Adrenal gland (tissue), 9 donors: ENCODE measurements at regions not wholly inside any gene's neighbourhood (a gene's known extent, or its start where the extent isn't known, plus 50 kb on each side); places are given as distances from the start of the nearest gene placed in this dataset.

Experiments
- DNase-seq, 7 donors: peaks; one replicate each; pipeline ENCODE4 v3.0.0-alpha.2; 2019 to 2020
- H3K27ac ChIP-seq, 5 donors: fragments of 200-600 bp; sonication (generic) in 4 of 5; 1 replicate in 3 of 5; 2 replicates in 2 of 5; pipeline versions ENCODE4 v1.5.1 to v1.8.0; 2016 to 2020; ENCODE audit warnings: mild to moderate bottlenecking in 1 of 5
- H3K27me3 ChIP-seq: fragments of 200-600 bp; 2 replicates; pipeline ENCODE4 v1.8.0; 2021
- H3K36me3 ChIP-seq, 2 donors: fragments of 200-600 bp; replicated peaks in 1 of 2; 1 replicate in 1 of 2; 2 replicates in 1 of 2; pipeline versions ENCODE4 v1.5.1 to v1.8.0; 2018 to 2022
- H3K4me1 ChIP-seq, 2 donors: fragments of 200-600 bp; replicated peaks in 1 of 2; 1 replicate in 1 of 2; 2 replicates in 1 of 2; pipeline versions ENCODE4 v1.5.1 to v1.8.0; 2018 to 2021
- H3K4me3 ChIP-seq, 4 donors: fragments of 200-600 bp; sonication (generic) in 3 of 4; one replicate each; pipeline ENCODE4 v1.5.1; 2016 to 2018
- H3K9me3 ChIP-seq, 3 donors: fragments of 200-600 bp; sonication (generic) in 1 of 3; replicated peaks in 1 of 3; 1 replicate in 2 of 3; 2 replicates in 1 of 3; pipeline versions ENCODE4 v1.5.1 to v1.8.0; 2016 to 2021
- CTCF ChIP-seq, 6 experiments: fragments of 450-650 bp in 4 of 6; fragments of 200-600 bp in 2 of 6; sonication (generic) in 1 of 6; IDR thresholded peaks; 1 replicate in 5 of 6; 2 replicates in 1 of 6; pipeline versions ENCODE4 v1.5.1 to v1.8.0; 2016 to 2021; ENCODE audit warnings: antibody characterized with exemption in 6 of 6, mild to moderate bottlenecking in 2 of 6, moderate library complexity in 1 of 6
- POLR2A ChIP-seq, 2 donors: fragments of 450-650 bp; IDR thresholded peaks; one replicate each; pipeline ENCODE4 v1.6.1; 2017; ENCODE audit warnings: antibody characterized with exemption in 2 of 2, mild to moderate bottlenecking in 2 of 2, moderate library complexity in 1 of 2
- WGBS, 4 donors: extraction: QIAGEN DNeasy Blood & Tissue Kit in 2 of 4; methylation state at CpG; one replicate each; pipeline versions ENCODE4 v1.1.5 to v1.1.7; 2013 to 2017; 5-methylcytosine and 5-hydroxymethylcytosine counted together
- intact Hi-C, 2 donors: fragments of 100-400 bp; cut with DNase I; formaldehyde crosslinking; loops; one replicate each; pipeline versions ENCODE4 v1.14.1 to v1.15.0; 2022 to 2023
- donor health status: healthy with polysubstance abuse.
- donor health status: Bipolar disorder and iron deficiency.
- donor health status: DM: yes; HTN: yes; CAD: no.
- donor health status: DM: no; HTN: no; CAD: no.
- donor health status: DM: no; HTN: no; CAD: no.

GRCh38 chr7:54961391-54961790 lies 57.4 kb upstream of the EGFR start:
- intact Hi-C loops = no loop called here

GRCh38 chr7:54963155-54963554 lies 55.7 kb upstream of the EGFR start:
- Histone ChIP-seq H3K27ac (no peak overlapping the region), H3K4me3 (no peak overlapping the region), H3K27me3 (no peaks in the 10 kb centered on the region), H3K36me3 (no peaks in the 10 kb centered on the region), H3K4me1 (no peaks in the 10 kb centered on the region), H3K9me3 (no peaks in the 10 kb centered on the region)
- intact Hi-C loops = no loop called here
- TF ChIP-seq POLR2A (IDR thresholded peaks at IDR 0.05) (no peak), CTCF (IDR thresholded peaks at IDR 0.05) (no peak)
- no peak for DNase-seq
- 95 to 100% (median 99%) methylated on average over 1 of the region's 1 CpG for WGBS, 4 donors

More at GRCh38 chr7:54961391-54961790, 57.4 kb upstream of the EGFR start:
- Histone ChIP-seq H3K27ac (no peak overlapping the region), H3K9me3 (no peaks in the 10 kb centered on the region), H3K27me3 (no peaks in the 10 kb centered on the region), H3K4me1 (no peaks in the 10 kb centered on the region), H3K36me3 (no peaks in the 10 kb centered on the region), H3K4me3 (no peak overlapping the region)
- DNase-seq = no peak
- no peak for TF ChIP-seq POLR2A (IDR thresholded peaks at IDR 0.05)
- no peak for TF ChIP-seq CTCF (IDR thresholded peaks at IDR 0.05)
- 68 to 71% (median 70%) methylated on average over 6 of the region's 6 CpGs for WGBS, 4 donors

- H3K4me3 ChIP-seq = no peak overlapping the region
Observed at GRCh38 chr7:54964136-54964535, 54.7 kb upstream of the EGFR start.

GRCh38 chr7:54967377-54967776 lies 51.4 kb upstream of the EGFR start:
- H3K4me1 ChIP-seq = no peaks in the 10 kb centered on the region
- H3K27ac ChIP-seq = no peak overlapping the region
- no peaks in the 10 kb centered on the region for H3K27me3 ChIP-seq
- H3K36me3 ChIP-seq = no peaks in the 10 kb centered on the region
- WGBS, 4 donors = 75 to 78% (median 76%) methylated on average over 8 of the region's 8 CpGs
- H3K4me3 ChIP-seq = no peak overlapping the region
- H3K9me3 ChIP-seq = no peaks in the 10 kb centered on the region
- TF ChIP-seq CTCF (IDR thresholded peaks at IDR 0.05) = no peak
- no peak for DNase-seq
- intact Hi-C loops = no loop called here

More at GRCh38 chr7:54964136-54964535, 54.7 kb upstream of the EGFR start:
- TF ChIP-seq POLR2A (IDR thresholded peaks at IDR 0.05) = no peak
- no peak for TF ChIP-seq CTCF (IDR thresholded peaks at IDR 0.05)
- DNase-seq = no peak
- H3K27me3 ChIP-seq = no peaks in the 10 kb centered on the region
- intact Hi-C loops = no loop called here
- no peak overlapping the region for H3K27ac ChIP-seq
- H3K9me3 ChIP-seq = no peaks in the 10 kb centered on the region
- WGBS, 4 donors = 82 to 100% (median 89%) methylated on average over 1 of the region's 1 CpG
- H3K4me1 ChIP-seq = no peaks in the 10 kb centered on the region
- H3K36me3 ChIP-seq = no peaks in the 10 kb centered on the region
